ENCODE measurements at regions not wholly inside any gene's neighbourhood (a gene's known extent, or its start where the extent isn't known, plus 50 kb on each side); places are given as distances from the start of the nearest gene placed in this dataset.

- TF ChIP-seq CTCF (IDR thresholded peaks at IDR 0.05) (no peak), EZH2 (IDR thresholded peaks at IDR 0.05) (no peak)
Measured at GRCh38 chr2:62344472-62344871, 148.6 kb downstream of the B3GNT2 start.
